ENCODE measurements at regions not wholly inside any gene's neighbourhood (a gene's known extent, or its start where the extent isn't known, plus 50 kb on each side); places are given as distances from the start of the nearest gene placed in this dataset.
"Not testable (repeated sequence)": the region's sequence is repeated elsewhere in the genome, so short reads cannot be mapped to it uniquely, and the experiment has no call there.

DNA sequence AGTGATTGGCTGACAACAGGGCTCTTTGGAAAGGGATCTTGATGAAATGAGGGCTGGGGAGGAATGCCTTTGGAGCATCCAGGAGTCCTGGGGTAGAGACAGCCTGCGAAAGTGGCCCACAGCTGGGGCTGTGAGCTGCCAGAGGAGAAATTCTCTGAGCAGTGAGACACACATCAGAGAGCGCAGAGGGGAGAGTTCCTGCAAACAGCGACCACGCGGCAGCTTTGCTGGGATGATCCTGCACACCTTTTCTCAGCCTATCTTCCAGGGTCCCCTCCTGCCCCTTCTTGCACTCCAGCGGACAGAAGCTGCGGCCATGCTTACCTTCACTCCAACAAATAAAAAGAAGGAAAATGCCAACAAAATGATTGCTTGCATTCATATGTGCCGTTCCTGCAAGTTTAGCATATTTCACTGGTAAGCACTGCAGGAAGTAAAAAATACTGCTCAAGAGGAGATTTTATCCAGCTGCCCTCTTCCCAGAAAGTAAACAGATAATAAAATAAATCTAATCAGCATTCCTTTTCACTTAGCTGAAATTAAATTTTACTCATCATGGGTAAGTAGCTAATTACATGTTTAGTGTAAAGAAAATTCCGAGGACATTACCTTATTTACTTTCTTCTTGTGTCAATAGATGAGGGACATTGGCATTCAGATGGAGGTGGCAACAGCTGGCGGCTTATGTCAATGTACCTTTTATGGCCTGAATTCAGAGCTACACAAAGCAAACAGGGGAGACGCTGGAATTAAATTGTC is 339.9 kb upstream of the ARID1B start:
- no peak for DNase-seq

DNA sequence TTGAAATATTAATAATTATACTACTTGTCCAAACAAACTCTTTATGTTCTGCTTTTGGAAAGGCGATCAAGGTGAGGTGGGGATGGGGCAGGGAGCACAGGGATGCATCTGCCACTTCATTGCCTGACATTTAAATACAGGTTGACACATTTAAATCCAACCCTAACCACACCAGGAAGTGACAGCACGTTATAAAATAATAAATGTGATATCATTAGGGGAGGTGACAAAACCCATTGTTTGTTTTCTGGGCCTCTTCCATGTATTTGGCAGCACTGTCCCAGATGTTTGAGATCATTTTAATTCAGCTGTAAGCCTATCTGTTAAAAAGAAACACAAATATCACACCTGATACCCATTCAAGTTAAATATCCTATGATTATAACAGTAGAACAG is 342.4 kb upstream of the ARID1B start:
- DNase-seq = no peak

DNA sequence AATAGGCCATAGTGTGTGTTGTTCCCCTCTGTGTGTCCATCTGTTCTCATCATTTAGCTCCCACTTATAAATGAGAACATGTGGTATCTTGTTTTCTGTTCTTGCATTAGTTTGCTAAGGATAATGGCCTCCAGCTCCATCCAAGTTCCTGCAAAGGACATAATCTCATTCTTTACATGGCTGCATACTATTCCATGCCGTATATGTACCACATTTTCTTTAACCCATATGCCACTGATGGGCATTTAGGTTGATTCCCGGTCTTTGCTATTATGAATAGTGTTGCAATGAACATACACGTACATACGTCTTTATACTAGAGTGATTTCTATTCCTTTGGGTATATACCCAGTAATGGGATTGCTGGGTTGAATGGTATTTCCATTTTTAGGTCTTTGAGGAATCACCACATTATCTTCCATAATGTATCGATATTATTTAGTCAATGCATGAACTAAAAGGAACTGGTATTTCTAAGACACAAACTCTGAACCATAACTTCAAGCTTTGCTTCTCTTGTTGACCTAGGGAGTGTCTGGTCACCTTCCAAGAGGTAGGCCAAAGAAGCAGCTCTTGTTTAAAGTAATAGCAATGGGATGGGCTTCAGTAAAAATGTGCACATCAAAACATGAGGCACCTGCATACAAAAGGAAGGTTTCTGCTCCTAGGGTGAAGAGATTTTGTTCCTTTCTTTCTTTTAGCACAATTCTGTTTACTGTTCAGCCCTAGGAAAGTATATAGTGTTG is 343.0 kb upstream of the ARID1B start:
- no peak for DNase-seq

DNA sequence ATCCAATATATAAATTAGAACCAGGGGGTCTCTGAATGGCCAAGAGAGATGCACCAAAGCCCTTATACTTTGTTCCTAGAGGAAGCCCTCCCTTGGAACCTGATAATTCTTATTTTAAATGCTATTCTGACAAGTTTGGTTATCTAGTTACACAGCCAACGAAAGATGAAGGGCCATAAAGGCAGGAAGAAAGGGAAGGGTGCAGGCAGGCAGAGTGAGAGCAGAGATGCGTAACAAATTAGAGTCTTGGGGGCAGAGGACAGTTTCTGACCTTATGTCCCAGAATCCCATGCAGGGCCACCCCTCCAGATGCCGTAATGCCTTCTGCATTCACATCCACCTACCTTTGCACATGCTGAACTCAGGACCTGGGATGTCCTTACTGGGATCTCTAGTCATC is 344.6 kb upstream of the ARID1B start:
- no peak for DNase-seq

DNA sequence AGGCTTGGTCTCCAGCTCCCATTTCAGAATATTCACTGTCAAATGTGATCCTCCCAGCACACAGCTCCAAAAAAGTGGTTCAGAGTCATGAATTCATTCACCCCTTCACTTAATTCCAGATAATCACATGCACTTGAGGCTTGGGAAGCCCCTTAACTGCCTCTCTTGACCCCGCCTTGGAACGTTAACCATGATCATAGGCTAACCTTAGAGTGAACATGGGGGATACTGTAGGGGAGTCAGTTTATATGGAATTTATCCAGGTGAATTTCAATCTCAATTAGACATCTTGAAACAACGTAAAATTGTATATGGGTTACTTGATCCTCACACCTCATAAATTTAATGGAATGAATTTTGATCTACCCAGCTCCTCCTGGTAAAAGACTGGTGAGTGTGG is 346.8 kb upstream of the ARID1B start:
- no peak for DNase-seq

DNA sequence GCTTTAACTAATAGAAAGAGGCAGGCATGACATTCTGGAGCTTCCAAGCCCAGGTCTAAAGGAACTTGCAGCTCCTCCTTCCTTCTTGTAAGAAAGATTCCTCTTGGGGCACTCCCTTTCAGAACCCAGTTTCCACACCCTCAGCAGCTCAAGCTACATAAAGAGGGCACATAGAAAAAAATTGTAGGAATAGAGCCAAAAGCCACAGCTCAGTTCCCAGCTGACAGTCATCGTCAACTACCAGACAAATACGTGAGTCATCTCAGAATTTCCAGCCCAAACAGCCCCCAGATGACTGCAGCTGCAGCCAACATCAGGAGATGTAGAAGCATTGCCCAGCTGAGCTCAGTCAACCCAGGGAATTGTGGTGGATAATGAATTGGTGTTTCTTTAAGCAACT is 349.8 kb upstream of the ARID1B start:
- no peak for DNase-seq

DNA sequence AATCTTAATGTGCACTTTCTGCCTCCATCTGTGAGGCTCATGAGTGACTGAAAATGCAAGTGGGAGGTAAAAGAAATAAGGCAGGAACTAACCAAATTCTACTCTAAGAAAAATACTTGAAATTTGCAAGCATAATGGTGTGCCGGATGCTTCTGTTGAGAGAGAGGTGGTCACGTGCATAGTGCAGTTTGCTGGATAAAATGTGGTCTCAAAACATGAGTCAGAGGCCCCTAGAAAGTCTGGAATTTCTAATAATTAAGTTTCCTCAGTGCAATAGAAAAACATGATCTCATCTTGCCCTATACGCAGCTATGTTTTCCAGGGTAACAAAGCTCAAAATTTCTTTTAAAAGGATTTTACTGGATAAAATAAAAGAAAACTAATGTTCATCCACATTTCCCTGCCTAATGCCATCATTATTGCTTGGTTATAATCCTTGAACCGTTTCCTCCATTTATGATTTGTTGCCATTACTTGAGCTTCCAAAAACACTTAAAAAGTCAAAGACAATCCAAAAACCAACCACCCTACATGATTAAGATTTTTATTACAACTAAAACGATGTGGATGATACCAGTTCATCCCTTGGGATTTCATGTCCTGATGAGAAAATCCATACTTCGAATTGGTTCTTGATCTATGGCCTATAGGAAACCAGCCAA is 351.7 kb upstream of the ARID1B start:
- DNase-seq = no peak

DNA sequence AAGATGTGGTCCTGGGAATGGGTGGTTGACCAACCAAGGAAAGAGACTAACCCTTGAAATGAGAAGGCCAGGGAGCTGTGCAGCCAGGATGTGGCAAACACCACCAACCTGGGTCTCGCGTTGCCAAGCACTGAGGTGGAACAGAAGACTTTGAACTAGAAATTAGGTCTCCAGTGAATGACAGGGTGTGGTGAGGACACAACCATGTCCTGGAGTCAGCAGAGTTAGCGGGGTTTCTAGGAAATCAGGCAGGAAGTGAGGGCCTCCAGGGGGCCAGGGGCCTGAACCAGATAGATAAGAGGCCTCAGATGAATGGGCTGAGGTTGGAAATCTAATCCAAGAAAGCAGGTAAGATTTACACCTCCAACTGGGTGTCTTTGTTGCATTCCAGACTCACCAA is 353.3 kb upstream of the ARID1B start:
- no peak for DNase-seq

DNA sequence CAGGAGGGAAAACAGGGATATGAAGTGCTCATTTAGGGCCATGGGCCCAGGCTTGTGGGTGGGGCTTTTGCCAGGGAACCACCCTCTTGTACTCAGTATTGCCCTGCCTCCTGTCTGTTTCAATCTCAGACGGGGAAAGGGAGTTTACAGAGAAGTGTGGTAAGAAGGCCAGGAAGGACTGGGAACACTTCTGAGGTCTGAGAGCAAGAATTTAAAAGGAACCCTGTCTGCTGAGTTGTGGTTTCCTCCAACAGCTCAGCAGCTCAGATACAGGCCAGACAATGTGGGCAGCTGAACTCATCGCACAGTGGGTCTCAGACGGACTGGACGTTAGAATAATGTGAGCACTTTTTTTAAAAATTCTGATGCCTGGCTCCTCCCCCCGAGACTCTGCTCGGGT is 354.1 kb upstream of the ARID1B start:
- DNase-seq = no peak

DNA sequence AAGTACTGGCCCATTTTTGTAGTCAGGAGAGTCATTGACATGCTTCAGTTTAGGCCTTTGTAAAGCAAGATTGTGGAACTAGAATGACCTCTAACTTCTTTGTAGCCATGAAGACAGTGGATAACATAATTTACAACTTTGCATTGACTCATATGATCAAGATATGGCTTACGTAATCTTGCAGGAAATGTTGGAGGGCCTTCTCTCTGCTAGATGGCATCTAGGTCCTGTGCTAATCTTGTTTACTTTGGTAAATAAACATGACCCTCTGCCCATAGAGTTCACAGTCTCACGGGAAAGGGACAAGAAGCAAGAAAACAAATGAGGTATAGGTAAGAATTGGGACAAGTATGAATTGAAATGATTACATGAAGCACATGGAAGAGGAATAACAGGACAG is 355.2 kb upstream of the ARID1B start:
- no peak for DNase-seq

DNA sequence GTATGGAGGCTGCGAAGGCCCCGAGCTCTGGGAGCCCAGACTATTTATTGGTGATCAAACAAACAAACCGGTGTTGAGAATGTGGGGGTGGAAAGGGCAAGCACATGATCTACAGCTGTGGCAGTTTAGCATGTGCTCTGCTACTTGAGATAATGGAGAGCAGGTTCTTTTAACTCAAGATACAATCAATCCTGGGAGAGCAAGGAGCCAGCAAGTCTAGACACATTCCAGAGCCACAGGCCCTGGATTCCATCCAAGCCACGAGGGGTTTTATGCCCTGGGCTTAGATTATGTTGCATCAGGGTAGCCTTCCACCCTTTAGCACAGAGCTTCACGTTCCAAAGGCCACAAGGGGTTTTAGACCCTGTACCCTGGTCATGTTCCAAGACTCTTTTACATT is 355.9 kb upstream of the ARID1B start:
- not testable (repeated sequence) for DNase-seq

DNA sequence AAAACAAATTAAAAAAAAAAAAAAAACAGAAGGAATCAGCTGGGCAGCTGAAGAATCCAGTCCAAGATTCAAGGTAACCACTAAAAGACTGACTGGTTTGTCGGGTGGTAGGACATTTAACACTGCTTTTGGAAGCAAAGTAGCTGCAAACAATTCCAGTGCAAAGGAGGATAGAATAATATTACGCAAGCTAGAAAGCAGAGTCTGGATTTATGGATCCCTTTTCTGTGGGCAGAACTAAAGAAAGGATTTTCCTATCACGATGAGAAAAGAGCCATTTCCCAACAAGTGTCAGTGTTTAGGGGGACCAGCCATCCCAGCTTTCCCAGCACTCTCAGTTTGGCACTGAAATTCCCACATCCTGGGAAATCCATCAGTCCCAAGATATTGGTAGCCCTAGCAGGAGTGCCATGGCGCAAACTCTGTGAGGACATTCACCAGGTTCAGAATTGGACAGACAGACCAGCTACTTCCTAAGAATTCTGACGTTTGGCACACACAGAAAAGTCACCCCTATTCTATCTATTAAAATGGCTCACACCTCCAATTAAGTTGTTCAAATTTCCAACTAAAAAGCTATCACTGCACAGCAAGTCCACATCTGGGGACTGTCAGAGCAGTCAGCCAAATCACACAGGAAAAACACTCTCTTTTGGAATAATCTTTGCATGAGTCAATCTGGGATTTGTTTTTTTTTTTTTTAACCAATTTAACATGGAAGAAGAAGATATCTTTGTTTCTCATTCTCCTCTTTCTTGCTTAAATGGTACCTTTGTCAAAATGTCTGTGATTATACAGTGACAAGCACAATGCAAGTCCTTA is 356.8 kb upstream of the ARID1B start:
- no peak for DNase-seq

DNA sequence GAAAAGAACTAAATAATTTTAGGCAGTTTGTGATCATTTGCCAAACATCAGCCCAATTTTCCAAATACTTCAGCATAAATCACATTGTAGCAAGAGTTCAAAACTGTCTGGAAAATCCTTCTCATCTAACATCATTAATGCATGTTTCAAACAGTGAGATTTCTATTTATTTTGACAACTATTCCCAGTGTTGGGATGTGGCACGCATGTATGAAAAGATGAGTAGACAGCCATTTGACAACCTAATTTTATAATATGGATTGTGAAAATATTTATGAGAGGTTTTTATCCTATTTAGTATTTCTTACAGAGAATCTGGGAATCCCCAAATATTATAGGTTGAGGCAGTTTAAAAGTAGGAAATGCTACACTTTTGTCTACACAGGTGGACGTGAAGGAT is 357.6 kb upstream of the ARID1B start:
- DNase-seq = no peak

DNA sequence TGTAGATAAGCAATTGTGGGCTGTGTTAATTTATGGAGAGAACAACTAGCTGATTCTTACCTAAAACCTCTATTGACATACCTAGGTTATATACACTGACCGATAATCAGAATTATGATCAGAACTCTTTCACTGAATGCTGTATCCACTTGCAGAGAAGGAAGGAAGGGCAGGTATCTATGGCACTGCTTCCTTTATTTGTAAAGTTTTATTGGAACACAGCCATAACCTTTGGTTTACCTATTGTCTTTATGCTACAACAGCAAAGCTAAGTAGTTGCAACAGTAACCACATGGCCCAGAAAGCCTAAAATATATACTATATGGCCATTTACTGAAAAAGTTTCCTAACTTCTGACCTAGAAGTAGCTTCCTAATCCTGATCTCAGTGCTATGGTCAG is 358.9 kb upstream of the ARID1B start:
- no peak for DNase-seq

DNA sequence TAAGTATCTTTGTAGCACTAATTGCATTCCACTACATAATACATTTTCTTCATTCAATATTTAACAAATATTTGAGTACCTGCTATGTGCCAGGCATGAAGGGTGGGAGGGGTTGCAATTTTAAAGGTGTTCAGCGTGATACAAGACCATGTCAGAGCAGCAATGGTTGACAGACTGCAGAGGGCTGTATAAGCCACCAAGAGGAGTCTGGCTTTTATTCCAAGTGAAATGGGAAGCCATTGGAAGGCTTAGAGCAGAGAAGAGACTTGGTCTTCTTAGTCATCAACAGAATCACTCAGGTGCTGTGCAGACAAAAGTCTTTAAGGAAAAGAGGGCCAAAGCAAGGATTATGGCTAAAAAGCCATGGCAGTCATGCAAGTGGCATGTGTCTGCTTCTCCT is 360.8 kb upstream of the ARID1B start:
- DNase-seq = no peak

DNA sequence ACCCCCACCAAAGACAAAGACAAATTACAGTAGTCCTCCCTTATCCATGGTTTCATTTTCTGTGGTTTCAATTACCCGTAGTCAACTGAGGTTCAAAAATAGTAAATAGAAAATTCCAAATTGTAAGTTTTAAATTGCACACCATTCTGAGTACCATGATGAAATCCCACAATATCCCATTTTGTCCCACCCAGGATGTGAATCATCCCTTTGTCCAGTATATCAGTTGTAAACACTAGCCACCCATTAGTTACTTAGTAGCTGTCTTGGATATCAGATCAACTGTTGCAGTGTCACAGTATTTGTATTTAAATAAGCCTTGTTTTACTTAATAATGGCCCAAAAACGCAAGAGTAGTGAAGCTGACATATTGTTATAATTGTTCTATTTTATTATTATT is 364.0 kb upstream of the ARID1B start:
- no peak for DNase-seq

DNA sequence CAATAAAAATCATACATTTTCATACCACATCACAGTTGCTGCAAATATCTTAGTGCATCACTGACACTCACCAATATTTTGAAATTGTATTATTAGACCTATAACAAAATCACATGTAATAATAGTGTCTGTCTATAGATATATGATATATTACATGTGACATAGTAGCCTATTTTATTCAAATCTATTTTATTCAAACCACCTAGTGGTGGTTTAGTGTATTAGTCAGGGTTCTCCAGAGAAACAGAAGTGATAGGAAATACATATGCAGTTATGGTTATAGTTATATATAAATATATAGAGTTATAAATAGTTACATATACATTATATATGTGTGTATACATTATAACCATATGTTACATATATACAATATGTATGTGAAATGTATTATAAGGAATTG is 366.5 kb upstream of the ARID1B start:
- DNase-seq = no peak

DNA sequence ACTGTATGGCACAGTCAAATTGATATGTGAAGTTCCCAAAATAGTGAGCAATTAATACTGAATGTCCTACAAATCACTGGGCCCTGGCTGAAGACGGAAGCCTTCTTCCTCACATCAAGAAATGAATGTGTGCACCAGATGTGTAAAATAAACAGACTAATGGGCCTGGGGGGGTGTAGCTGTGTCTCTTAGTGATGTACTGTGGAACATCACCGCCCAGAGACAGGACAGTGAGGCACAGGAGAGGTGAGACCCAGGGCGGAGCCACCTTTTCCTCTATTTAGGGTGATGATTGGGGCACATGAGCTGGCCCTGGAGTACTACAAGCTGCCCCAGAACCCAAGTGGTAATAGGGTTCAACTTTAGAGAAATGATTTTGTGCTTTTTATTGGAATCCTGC is 368.5 kb upstream of the ARID1B start:
- DNase-seq = no peak

DNA sequence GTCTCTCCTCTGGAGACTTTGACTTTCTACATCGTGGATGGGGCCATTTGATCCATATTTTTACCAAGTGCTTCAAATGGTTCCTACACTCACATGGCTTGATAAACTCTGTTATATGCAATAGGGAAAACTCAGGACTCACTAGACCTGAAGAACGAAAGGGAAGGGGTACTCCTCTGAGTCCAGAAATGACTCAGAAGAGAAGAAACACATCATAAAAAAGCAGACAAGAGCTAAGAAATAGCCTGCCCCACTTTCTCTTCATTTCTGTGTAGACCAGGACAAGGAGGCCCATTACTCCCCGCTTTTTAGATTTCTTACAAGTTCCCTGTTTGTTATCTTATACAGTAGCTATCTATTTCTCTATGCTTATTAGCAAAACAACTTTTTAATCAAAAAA is 369.8 kb upstream of the ARID1B start:
- no peak for DNase-seq

DNA sequence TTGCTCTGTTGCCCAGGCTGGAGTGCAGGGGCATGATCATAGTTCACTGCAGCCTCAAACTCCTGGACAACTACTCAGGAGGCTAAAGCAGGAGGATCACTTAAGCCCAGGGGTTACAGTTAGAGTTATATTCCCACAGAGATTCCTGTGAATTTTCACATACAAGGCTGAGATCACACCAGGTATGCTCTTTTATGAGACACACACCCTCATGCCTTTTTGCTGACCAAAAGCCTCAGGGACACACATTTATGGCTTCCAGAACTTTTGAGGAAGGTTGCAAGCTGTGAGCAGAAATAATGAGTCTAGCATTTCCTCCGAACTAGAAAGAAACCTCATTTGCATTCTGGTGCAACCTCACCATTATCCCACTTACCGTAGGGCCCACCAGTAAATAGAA is 370.5 kb upstream of the ARID1B start:
- no peak for DNase-seq

DNA sequence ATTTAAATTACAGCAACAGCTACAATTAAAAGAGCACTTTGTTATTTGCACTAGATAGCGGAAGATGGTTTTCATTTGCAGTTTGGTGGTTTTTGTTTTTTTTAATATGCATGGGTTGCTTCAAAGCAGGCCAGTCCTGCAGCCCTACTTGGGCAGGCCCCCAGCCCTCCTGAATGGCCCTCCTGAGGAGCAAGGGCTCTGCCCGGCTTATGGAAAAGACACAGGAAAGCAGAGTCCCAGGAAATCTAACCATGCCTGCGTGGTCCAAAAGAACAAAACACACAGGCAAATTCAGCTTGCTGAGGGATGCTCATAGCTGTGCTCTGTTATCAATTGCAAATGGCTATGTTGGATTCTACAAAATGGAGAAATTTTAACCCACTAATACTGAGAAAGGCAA is 371.1 kb upstream of the ARID1B start:
- DNase-seq = no peak

DNA sequence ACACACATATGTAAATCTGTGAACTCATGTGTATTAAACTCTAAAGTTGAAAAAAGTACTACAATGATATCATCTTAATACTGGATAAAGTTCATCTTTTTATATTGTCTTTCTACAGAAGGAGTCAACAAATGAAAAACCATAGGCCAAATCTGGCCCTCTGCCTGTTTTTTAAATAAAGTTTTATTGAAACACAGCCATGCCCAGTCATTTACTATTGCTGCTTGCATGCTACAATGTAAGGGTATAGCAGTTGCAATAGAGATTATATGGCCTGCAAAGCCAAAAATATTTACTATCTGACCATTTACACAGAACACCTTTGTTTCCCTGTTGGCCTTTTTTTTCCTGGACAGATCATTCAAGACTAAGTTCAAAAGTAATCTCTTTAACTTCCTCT is 374.6 kb upstream of the ARID1B start:
- DNase-seq = no peak

DNA sequence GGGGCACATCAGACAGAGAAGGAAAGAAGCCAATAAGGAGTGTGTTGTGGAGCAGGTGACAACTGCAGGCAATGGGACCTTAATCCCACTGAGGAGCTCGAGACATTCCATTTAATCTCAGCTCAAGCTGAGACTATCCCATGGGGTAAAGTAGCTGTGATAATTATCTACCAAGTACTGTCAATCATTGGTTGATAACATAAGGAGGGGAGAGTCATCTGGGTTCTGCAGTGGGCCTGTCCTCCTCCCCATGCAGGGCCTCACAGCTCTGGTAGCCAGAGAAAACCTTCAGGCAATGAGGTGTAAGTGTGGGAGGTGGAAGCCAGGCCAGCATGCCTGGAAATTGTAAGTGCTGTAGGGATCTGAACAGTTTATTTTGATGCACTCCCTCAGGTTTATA is 375.0 kb upstream of the ARID1B start:
- no peak for DNase-seq
